HG02623 (cell line): ENCODE measurements at regions not wholly inside any gene's neighbourhood (a gene's known extent, or its start where the extent isn't known, plus 50 kb on each side); places are given as distances from the start of the nearest gene placed in this dataset.
"Not testable (repeated sequence)": the region's sequence is repeated elsewhere in the genome, so short reads cannot be mapped to it uniquely, and the experiment has no call there.

Source experiments
- ATAC-seq: cut with Tn5 transposase; IDR thresholded peaks from one replicate; pipeline ENCODE4 v1.9.1; 2021; ENCODE audit warnings: moderate library complexity; ENCODE audit not compliant: unreplicated experiment

- ATAC-seq = no peak
Measured at GRCh38 chrX:40380655-40381488, 199.9 kb upstream of the ATP6AP2 start.

DNA sequence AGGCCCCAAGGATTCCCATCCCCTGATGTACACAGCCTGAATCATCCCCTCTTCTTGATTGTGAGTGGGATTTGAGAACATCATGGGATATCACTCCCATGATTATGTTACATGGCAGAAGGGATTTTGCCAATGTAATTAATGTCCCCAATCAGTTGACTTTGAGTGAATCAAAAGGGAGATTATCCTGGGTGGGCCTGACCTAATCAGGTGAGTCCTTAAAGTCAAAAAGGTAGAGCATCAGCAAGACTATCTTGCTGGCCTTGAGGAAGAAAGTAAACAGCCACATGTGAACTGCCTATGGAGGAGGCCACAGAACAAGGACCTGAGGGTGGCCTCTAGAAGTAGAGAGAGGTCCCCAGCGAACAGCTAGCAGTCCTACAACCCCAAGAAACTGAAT, 203.1 kb upstream of the ATP6AP2 start:
- ATAC-seq = no peak

DNA sequence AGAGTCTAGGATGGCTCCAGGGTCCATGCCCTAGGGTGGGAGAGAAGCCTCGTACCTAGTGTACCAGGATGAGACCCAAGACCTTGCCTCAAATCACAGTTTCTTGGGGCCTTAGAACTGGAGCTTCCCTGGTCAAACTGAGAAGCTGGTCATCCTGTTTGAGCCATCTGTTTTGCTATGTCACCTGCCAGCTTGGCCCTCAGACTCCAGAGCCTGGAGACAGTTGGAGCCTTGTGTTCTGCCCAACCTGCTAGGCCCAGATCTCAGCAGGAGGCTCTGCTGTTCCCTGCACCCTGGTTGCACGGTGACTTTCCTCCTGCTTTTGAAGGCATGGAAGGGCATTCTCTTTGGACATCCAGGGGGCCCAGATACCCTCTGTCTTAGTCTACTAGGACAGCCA, 206.3 kb upstream of the ATP6AP2 start:
- ATAC-seq = no peak

- no peak for ATAC-seq
Measured at GRCh38 chrX:40373641-40374040, 207.1 kb upstream of the ATP6AP2 start.

DNA sequence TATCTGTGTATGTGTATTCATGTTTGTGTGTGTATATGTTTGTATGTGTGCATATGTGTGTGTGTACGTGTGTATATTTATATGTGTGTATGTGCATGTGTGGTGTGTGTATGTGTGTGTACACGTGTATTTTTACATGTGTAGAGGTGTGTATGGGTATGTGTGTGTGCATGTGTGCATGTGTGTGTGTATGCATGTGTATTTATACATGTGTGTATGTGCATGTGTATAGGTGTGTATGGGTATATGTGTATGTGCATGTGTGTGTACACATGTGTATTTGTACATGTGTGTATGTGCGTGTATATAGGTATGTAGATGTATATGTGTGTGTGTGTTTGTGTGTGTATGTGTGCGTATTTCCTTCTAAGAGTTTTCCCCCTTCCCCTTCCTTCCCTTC, 207.7 kb upstream of the ATP6AP2 start:
- ATAC-seq = no peak

- no peak for ATAC-seq
Measured at GRCh38 chrX:40371376-40371775, 209.4 kb upstream of the ATP6AP2 start.

- no peak for ATAC-seq
Measured at GRCh38 chrX:40368611-40369061, 212.1 kb upstream of the ATP6AP2 start.

GRCh38 chrX:40366661-40367060, 214.1 kb upstream of the ATP6AP2 start:
- no peak for ATAC-seq

- not testable (repeated sequence) for ATAC-seq
Measured at GRCh38 chrX:40362291-40362690, 218.5 kb upstream of the ATP6AP2 start.

DNA sequence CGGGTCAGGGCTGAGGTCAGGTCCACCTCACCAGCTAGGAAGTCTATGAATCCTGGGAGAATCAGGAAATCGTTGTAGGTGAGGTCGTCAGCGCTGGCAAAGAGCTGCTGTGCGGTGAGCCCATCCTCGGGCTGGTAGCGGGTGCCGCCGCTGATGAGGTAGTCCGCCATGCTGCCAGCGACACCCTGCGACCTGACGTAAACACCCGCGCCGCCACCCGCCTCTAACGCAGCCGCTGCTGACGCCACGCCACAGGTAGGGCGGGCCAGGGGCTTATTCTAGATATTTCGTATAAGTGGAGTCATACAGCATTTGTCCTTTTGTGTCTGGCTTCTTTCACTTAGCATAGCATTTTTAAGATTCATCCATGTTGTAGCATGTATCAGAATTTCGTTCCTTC, 220.2 kb upstream of the ATP6AP2 start:
- ATAC-seq = no peak

GRCh38 chrX:40359593-40359992, 221.2 kb upstream of the ATP6AP2 start:
- ATAC-seq = no peak

DNA sequence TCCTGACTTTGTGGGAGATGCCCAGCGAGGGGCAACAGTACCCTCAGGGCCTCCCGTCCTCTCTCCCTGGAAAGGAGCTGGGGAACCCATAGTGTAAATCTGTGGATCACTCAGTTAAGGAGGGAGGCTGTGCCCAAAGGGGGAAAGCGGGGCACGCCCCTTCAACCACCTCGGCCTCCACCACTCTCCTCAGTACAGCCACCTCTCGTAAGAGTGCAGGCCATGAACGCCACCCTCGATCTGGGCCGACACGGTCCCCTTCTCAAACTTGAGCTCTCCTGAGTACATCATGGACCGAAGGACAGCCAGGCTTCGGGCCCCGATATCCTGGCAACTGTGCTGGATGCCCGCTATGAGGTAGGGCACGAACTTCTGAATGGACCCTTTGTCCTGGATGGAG, 221.8 kb upstream of the ATP6AP2 start:
- ATAC-seq = no peak

GRCh38 chrX:40349251-40349650, 231.5 kb upstream of the ATP6AP2 start:
- no peak for ATAC-seq

- no peak for ATAC-seq
Measured at GRCh38 chrX:40346379-40346778, 234.4 kb upstream of the ATP6AP2 start.

GRCh38 chrX:40343319-40343718, 237.5 kb upstream of the ATP6AP2 start:
- no peak for ATAC-seq

- ATAC-seq = no peak
Measured at GRCh38 chrX:40340116-40340515, 240.7 kb upstream of the ATP6AP2 start.

GRCh38 chrX:40333344-40333743, 235.6 kb upstream of the BCOR start:
- ATAC-seq = no peak

DNA sequence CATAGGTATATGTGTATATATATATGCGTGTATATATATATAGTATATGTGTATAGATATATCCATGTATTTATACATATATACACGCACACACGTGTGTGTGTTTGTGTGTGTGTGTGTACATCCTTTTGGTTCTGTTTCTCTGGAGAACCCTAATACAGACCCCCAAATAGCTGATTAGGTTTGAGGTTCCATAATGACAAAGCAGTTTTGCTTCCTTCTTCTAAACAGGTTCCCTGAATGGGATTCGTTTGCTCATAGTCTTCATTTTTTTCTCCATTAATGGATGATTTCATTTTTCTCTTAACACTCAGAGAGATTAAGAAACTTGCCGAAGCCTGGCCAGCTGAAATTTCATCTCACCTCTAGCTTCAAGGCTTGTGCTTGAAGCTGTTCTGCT, 234.0 kb upstream of the BCOR start:
- no peak for ATAC-seq

GRCh38 chrX:40331353-40331752, 233.6 kb upstream of the BCOR start:
- ATAC-seq = no peak

DNA sequence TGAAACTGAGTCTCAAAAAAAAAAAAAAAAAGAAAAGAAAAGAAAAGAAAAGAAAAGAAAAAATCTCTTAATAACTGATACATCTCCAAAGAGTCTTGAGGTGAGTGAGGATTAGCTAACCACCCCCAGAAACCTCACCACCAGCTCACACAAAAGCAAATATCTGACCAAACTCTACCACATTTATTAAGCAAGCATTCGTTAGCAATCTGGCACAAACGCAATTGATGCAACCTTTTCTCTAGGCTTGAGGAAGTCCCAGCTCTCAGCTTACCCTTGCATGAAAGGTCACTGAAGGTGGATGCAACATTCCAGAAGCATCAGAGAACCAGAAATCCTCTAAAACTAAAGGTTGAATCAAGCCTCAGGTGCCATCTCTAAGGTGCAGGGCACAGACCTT, 231.9 kb upstream of the BCOR start:
- ATAC-seq = no peak

GRCh38 chrX:40327085-40327484, 229.3 kb upstream of the BCOR start:
- no peak for ATAC-seq

- ATAC-seq = no peak
Measured at GRCh38 chrX:40326186-40326965, 228.6 kb upstream of the BCOR start.
